HG03045 (cell line): ENCODE measurements at regions not wholly inside any gene's neighbourhood (a gene's known extent, or its start where the extent isn't known, plus 50 kb on each side); places are given as distances from the start of the nearest gene placed in this dataset.
"Not testable (repeated sequence)": the region's sequence is repeated elsewhere in the genome, so short reads cannot be mapped to it uniquely, and the experiment has no call there.

Experiments
- ATAC-seq: cut with Tn5 transposase; IDR thresholded peaks from one replicate; pipeline ENCODE4 v1.9.1; 2021; ENCODE audit warnings: mild to moderate bottlenecking, moderate library complexity; ENCODE audit not compliant: unreplicated experiment

DNA sequence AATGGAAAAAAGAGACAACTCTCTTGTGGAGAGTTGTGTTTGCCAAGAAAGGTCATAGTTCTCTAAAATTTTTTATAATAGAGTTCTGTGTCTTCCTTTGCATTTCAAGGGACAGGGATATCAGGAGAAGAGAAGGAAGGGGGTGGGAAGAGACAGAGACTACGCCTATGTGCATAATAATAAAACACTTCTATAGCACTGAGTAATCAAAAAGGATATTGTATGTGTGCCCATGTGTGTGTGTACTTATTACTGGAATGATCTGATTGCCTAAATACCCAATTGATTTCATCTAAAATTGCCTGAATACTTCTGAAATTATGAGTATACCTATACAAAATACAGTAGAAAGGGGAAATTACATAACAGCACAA is 803.7 kb upstream of the ACVR2A start:
- no peak for ATAC-seq

DNA sequence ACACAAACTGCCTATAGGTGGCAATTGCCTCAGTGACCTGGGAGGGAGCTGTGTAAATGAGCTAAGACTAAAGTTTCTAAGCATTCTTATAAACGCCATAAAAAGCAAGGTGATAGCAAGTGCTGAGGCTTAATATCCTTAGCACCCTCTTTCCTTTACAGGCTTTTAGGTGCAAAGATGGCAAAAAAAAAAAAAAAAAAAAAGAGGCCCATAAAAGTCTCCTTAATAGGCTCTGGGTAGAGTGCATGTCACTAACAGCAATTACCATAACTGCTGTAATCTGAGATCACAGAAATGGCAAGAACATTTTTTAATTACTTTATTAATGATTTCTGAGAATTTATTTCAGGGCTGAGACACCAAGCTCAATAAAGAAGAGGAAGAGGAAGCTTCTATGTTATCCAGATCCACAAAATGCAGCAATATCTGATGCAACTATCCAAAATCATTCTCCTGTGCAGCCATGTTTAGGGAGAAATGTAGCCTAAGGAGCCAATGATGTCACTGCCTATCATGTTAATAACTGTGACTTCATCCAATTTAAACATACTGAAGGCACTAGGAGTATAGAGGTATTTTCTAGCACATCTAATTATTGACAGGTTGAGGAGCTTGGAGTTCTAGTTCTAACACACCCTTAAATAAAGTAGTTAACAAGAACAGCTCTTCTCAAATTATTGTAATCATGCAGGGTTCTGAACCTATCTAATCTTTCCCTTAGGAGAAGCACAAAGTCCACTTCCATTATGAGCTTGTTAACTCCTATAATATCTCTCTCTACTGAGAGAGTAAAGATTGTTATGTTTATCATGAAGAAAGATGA is 804.3 kb upstream of the ACVR2A start:
- no peak for ATAC-seq

DNA sequence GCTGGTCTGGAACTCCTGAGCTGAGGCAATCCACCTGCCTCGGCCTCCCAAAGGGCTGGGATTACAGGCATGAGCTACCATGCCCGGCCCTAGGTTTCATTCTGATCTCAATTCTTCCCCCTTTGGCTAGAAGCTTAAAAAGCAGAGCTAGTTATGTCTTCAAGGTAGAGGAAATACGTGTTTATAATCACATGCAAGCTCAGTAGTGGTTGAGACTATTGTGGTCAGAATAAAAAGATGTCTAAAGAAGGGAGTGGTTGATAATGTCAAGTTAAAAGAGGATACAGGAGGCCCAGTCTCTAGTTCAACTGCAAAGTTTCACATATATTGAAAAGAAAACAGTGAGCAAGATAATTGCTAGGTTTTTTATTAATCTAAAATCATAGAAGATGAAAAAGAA is 807.8 kb upstream of the ACVR2A start:
- no peak for ATAC-seq

DNA sequence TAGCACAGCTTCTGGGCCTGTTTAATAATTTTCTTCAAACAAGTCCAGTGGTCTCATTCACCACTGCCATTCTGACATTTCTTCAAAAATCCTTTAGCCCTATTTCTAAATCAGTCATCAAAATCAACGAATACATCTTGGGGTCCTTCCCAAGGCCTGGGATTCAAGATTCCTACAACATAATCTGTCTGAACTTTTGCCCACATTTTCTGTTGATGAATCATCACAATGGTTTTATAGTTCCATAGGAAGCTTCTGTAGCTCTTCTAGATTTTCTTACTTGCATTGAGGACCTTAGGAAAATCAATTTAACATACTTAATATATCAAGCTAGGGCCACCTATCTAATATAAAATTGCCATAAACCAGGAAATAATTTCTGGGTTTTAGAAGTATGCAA is 811.8 kb upstream of the ACVR2A start:
- ATAC-seq, result no peak

DNA sequence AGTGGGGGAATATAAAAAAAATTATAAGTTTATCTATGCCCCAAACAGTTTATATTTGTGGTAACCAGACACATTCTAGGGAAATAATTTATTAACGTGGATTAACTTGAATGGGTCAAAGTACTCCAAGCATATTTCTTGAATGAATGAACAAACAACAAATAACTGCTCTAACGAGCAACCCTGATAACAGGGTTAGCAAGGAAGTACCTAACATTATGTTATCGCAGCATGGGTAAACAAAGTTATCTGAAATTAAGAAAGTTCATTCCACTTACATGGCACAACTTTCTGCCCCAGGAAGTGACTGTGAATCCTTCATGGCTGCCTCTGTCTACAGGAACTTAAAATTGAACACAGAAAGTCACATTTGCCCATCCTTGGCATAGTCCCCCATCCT is 812.9 kb upstream of the ACVR2A start:
- ATAC-seq, result no peak

DNA sequence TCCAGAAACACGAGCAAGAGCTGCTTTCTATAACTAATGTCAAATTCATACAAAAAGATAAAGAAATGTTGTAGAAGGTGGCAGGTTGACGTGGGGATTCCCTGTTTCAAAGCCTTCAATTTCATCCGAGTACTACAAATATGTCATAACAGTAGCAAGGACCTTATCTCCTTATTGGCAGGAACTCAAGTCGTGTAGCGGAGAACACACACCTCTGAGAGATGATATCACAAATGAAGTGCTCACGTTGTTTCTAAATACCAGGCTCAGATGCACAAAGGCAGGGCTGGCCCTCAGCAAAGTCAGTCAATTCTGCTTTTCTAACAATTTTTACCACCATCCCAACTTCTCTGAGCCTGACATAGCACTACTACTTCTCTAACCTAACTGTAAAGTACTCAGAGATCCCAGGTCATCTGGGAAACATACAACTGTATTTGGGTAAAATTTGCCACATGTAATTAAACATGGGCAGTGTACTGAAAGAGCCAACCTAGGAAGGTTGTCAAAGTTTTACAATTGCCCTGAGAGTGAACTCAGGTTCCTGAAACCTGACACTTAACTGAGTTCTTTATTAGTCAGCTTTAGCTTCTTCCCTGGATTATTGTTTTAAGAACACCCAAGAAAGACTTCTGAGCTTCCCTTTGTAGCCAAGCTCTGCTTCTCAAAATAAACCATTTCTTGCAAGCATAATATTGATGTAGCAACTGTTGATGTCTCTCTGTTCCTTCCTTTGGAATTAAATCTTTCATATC is 813.7 kb upstream of the ACVR2A start:
- ATAC-seq, result no peak

DNA sequence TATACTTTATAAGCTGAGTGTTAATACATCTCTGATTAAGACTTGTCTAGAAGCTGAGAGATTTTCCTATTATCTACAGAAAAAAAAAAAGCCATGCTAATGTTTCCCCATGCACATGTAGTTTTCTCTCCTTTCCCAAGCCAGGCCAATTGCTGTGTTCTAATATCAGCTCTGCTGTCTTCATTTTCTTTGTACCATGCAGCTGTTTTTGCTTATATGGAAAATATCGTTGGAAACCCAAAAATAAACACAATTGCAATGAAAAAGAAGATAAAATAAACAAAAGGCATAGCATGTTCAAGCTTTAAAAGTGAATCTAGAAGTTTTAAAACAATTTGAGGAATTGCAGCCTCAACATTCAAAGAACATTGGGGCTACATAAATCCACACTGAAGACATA is 817.4 kb upstream of the ACVR2A start:
- no peak for ATAC-seq

DNA sequence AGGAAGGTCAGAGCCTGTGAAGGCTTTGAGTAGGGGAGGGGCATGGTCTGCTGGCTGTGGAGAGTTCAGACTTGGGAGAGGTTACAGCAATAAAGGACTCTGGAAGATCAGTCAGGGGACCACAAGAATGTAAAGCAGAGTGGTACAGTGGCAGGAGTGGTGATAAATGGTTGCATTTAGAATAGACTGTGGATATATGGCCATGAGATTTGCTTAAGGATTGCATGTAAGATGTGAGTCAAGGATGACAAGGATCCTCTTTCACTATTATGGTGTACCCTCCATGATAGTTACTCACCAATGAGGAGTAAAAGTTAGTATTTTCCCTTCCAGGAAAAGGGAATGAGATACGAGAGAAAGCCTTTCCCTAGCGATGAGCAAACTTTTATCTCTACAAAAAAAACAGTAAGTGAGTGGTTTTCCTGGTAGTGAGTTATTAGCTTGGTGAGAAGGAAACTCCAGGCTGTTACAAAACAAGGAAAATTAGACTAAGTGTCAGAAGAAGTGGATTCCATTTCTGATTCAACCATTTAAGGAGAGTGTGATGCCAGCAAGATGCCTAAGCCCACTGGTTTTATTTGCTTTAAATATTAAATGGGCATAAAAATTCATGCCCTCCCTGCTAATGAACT is 818.0 kb upstream of the ACVR2A start:
- no peak for ATAC-seq

DNA sequence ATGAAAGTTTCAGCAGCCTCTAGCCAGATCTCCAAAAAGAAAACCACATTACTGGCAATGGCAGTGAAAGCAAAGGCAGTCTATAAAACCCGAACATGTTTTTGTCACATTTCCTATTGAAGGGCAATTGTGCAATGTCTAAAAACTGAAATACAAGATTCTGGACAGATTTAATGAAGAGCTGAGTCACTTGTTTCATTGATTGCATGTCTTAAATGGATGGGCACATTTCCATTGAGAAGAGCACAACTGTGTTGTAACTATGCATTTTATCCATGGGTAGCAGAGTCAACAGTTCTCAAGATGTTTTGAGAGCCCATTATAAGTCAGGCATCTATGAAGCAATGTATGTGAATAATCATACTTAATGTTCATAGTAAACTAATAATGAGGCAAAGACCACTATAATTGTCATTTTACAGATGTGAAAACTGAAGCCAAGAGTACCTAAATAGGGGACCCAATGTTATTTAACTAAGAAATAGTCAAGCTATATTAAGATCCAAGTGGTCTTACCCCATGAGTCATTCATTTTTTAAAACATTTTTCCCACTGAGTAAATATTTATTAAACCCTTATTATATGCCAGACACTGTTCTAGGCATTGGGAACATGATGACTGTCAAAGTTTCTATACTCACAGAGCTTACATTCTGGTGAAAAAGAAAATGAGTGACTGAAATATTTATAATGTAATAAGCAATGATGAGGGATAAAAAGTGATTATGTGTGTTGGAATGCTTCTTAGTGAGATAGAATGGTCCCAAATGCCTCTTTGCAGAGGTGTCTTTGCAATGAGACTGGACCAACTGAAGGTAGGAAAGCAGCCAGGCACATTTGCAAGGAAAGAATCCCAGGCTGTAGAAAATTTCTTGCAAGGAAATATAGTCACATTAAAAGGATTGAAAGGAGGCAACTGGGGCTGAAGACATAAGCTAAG is 818.9 kb upstream of the ACVR2A start:
- no peak for ATAC-seq

DNA sequence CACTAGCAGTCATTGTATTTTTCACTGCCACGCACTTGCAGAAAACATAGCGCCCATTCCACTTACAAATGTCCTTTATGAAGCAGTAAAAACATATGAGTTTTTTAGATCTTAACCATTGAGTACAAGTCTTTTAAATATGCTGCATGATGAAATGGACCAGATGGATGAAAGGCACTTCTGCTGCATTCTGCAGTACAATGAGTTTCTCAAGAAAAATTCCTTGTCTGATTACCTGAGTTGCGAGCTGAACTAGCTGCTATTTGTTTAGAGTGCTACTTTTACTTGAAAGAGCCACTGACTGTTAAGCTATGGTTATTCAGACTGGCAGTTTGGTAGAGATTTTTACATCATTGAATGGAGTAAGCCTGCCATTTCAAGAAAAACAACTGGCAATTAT is 825.5 kb upstream of the ACVR2A start:
- ATAC-seq, result no peak

DNA sequence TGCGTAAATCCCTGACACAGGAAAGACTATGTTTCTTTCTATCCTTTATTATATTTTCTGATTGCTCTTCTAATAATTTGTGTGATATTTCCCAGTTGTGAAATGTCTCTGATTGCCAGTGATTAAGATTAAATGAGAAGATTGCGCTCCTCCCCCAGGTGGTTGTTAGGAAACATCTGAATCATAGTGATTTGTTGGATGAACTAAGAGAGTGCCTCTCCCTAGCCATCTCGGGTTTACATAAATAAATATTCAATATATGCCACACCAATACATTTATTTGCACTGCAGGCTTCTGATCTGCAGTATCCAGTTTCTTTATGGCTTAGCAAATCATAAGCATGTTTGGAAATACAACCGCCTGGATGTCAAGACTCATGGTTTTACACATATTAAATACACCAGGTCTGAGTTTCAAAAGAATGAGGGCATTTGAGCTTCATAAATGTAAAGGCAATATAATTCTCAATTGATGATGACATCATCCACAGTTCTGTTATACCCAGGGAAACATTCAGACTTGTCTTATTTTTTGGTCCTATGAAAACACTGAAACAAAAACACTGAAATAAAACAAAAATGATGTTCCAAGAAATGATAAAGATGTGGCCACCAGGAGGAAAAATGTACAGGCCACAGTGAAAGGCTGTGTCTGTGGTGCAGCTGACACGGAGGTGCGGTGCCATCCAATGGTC is 826.7 kb upstream of the ACVR2A start:
- ATAC-seq, result no peak

DNA sequence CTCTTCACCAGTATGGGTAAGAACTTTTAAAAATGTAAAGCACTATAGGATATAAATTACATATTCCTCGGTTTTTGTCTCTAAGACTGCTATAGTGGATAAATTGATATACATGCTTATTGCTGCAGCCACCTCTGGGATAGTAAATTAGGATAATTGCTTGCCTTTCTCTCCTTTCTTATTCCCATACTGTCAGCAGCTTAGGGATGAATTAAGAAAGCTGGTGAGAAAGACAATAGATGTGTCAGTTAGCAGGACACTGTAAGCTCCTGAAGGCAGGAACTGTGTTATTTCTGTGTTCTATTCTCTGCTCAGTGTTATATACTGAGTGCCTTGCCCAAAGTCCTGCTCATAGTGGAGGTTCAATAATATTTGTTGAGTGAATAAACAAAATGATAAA is 828.6 kb upstream of the ACVR2A start:
- no peak for ATAC-seq

DNA sequence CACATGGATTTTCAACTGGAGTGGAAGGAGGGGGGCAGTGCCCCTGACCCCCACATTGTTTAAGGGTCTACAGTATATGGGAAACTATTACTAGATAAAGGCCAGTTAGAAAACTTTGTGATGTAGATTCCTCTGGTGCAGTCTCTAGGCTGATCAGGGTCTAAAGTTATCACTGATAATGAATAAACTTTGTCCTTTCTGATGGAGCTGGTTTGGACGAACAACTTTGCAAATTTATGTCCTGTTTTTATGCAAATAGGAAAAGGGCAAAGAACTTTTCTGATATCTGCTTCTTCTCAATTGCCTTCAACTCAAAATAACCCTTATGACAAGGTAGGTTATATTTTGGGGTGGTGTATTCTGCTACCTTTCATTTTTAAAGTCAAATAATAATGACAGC is 829.2 kb upstream of the ACVR2A start:
- ATAC-seq, result no peak

DNA sequence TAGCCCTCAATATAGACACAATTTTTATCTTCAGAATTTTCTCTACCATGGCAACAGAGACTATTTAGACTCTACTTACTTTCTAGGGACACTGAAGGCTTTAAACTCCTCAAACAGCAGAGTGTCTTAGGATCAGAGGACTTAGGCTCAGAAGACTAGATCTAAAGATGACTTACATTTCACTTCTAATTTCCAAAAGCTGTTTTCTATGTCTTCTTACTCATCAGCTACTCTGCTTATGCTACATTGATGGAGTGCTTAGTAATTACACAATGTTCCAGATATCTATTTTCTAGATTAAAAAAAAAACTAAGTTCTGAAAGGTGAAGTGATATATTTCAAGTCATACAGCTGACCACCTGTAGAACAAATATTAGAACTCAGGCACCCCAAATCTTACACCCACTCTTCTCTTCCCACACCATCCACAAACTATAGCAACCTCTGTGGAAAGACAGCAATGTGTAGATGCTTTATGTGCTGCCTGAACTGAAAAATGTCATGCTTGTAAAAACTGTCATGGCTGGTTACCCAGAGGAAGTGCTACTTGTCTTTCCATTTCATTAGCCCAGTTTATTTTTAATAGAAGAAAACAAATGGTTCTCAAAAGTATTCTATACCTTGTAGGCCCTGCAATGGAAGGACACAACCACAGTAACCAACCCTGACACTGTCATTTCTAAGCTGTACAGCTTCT is 831.0 kb upstream of the ACVR2A start:
- ATAC-seq, result no peak

DNA sequence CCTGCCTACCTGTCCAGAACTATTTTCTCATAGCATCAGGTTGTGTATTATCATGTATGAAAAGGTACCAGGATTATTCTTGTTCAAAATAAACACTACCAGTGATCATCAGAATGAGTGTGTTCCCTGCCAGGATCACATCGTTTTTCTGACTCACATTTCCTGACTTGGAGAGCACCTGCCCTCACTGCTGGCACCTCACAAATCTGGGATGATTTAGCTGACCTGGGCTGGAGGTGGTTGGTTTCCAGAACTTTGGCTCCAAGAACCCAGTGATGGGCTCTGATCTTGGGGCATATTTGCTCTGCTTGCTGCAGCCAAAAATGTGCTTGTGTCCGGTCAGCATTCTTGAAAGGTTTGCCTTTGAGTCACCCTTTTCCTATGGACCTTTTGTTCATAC is 836.3 kb upstream of the ACVR2A start:
- ATAC-seq, result no peak

DNA sequence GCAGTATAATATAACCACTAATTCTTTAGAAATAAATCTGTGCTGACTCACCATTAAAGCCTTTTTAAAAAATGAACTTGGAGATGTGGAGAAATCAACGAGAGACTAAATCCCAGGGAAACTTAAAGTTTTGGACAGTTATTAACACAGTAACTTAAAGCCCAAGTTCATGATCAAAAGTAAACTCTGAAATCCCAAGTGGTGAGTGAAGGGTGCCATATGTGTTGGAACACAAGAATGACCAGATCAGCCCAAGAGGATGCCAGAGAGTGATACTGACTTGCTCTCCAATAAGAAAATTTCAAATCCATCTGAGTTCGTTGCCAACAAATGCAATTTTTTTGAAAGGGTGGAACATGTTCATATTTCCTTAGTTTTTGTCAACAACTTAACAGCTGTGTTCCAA is 838.1 kb upstream of the ACVR2A start:
- ATAC-seq, result no peak

DNA sequence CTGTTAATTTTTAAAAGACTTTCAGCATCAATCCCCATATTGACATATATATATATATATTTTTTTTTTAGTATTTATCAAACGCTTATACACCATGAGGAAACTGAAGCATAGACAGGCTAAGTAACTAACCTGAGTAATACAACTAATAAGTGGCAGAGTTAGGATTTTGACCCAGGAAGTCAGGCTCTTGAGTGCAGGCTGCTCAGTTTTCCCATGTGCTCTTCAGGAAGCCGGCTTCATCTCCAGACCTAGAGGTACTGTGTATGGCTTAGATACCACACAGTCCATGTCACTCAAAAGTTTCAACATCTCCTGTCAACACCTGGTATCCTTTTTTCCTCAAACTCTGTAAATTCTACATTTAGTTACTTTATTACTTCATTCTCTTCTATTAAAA is 841.7 kb upstream of the ACVR2A start:
- ATAC-seq, result no peak

DNA sequence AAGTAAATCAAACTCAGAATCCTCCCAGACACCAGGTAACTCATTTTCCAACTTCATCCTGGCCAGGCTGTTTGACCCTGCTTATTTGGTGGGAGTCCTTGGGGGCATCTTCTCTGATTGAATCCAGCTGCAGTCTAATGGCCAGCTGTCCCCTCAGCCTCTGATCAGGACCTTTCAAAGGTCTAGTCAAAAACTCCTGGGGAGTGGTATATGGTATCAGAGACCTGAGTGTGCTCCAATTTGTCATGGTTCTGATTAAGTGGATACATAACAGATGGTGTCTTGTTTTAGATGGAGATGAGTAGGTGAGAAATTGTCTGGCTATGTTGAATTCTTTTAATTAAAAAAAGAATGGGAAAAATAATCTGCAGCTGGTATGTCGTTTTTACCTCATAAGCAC is 842.6 kb upstream of the ACVR2A start:
- ATAC-seq, result no peak

DNA sequence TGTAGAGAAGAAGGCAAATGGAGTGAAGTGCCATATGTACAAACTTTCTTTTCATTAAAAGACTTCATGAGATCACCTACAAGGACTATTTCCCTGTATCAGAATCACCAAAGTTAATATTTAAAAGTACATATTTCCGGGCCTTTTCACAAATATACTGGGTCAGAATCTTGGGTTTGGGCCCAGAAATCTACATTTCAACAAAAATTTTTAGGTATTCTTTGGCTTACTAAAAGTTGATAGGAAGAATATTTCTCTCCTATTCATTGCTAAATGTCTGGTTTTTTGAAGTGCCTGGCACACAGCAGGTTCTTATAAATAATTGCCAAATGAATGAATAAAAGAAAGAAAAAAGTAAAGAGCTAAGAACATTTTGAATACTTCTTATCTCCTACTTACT is 843.8 kb upstream of the ACVR2A start:
- no peak for ATAC-seq

DNA sequence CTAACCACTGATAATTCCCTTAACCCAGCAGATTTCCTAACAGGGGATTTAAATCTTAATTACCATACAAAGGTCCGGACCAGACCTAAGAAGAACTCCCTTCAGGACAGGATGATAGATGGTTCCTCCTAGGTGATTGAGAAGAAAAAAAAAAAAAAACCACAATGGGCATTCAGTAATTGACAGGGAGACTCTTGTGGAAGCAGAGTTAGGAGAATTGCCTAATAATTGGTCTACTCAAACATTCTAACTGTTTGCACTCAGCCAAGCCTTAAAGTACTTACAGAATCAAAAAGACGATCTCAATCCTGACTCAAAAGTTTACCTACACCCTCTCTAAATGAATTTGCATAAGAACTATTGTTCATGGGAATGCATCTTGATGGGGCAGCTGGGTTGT is 844.7 kb upstream of the ACVR2A start:
- not testable (repeated sequence) for ATAC-seq
